Heart left ventricle (tissue), 13 donors: ENCODE measurements at regions not wholly inside any gene's neighbourhood (a gene's known extent, or its start where the extent isn't known, plus 50 kb on each side); places are given as distances from the start of the nearest gene placed in this dataset.

Experiments
- CTCF ChIP-seq, 12 donors: fragments of 200-600 bp; sonication (generic) in 4 of 12; IDR thresholded peaks; one replicate each; pipeline versions ENCODE4 v1.5.0 to v1.8.0; 2018 to 2022; ENCODE audit warnings: antibody characterized with exemption in 12 of 12, mild to moderate bottlenecking in 5 of 12
- POLR2A ChIP-seq, 2 donors: fragments of 450-650 bp; IDR thresholded peaks; one replicate each; pipeline ENCODE4 v1.6.1; 2017; ENCODE audit warnings: antibody characterized with exemption in 2 of 2, mild to moderate bottlenecking in 2 of 2, moderate library complexity in 2 of 2
- donor health status: ischemic (EF 13 %, LVEDD 7.1; RV severe dilation, severe dysfunction).
- donor health status: DM: no; HTN: yes; CAD: no.
- donor health status: DM: no; HTN: no; CAD: no.
- donor health status: ischemic (EF 25% LVEDD 6.9; RV normal size, moderate dysfunction).
- donor health status: ischemic (EF 25% LVEDD 5.7; RV mildly dilated, moderate dysfunction).
- donor health status: ischemic (EF 35%, LVEDD 5.7; RV mildly dilated, moderate dysfunction).
- donor health status: nonischemic (EF 11% LVEDD 7.7; RV severe dilation, severe dysfunction).
- donor health status: DM: yes; HTN: yes; CAD: no.
- donor health status: PGD.
- donor health status: ischemic (EF 29% LVEDD 5.4; RV normal size, mild dysfunction).
- donor health status: nonischemic (EF 23%, LVEDD 6.1; RV moderate dilation, normal function).

GRCh38 chr6:96276305-96276704 lies 245.3 kb upstream of the UFL1 start:
- TF ChIP-seq CTCF (IDR thresholded peaks at IDR 0.05) (no peak), POLR2A (IDR thresholded peaks at IDR 0.05) (no peak)
